HG03280 (cell line): ENCODE measurements at regions not wholly inside any gene's neighbourhood (a gene's known extent, or its start where the extent isn't known, plus 50 kb on each side); places are given as distances from the start of the nearest gene placed in this dataset.
"Not testable (repeated sequence)": the region's sequence is repeated elsewhere in the genome, so short reads cannot be mapped to it uniquely, and the experiment has no call there.

ENCODE experiments used
- ATAC-seq: cut with Tn5 transposase; IDR thresholded peaks from one replicate; pipeline ENCODE4 v1.9.1; 2021; ENCODE audit warnings: mild to moderate bottlenecking, moderate library complexity; ENCODE audit not compliant: unreplicated experiment

GRCh38 chr12:13404111-13404628 is 207.6 kb downstream of the EMP1 start:
- no peak for ATAC-seq

GRCh38 chr12:13391375-13391774 is 194.8 kb downstream of the EMP1 start:
- not testable (repeated sequence) for ATAC-seq

DNA sequence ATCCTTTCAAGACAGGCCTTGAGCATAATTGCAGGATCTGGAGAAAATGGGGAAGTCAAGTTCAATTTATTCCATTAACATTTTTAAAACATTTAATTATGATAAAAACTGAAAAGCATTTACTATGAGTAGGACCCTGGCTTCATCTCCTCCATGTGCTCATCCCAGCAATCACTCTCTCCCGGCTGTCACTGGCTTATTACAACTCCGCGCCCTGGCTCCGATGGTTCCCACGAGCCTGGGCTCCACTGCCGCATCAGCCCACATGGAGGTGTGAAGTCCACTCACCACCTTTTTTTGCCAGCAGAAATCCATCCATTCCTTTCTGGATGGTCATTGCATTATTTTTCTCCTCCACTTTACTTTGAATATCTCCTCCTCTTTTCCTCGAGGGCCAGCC is 194.4 kb downstream of the EMP1 start:
- no peak for ATAC-seq

- no peak for ATAC-seq
Measured at GRCh38 chr12:13390381-13390861, 193.9 kb downstream of the EMP1 start.

- no peak for ATAC-seq
Measured at GRCh38 chr12:13387101-13387500, 190.6 kb downstream of the EMP1 start.

- ATAC-seq = no peak
Measured at GRCh38 chr12:13386323-13387039, 190.0 kb downstream of the EMP1 start.

GRCh38 chr12:13383379-13383778 is 186.9 kb downstream of the EMP1 start:
- ATAC-seq = no peak

- no peak for ATAC-seq
Measured at GRCh38 chr12:13380297-13380696, 183.8 kb downstream of the EMP1 start.

DNA sequence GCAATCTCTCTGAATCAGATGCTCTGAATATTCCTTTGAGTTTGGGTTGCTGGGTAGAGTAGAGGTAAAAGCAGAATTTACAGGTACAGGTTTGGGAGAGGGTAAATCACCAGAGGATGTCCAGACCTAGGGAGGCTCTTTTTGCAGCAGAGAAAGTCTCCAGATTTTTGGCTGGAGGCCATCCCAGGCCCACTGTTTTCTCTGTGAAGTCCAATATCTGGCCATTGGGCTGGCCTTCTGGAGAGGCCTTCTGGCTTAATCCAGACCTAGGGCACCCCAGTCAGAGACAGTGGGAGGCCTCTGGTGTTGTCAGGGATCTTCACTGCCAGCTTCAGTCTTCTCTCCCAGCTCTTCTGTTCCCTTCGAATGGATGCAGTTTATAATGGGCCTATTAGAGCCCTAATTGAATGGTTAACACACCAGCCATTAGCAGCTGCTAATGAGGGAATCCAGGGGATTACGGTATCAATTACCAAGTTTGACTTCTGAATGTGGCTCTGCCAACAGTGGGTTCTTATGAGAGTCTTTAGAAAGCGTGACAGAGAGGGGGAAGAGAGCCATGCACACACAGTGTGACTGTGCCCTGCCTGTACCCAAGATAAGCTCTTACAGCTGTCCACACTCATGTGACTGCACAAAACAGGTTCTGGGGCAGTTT is 183.1 kb downstream of the EMP1 start:
- ATAC-seq = no peak

DNA sequence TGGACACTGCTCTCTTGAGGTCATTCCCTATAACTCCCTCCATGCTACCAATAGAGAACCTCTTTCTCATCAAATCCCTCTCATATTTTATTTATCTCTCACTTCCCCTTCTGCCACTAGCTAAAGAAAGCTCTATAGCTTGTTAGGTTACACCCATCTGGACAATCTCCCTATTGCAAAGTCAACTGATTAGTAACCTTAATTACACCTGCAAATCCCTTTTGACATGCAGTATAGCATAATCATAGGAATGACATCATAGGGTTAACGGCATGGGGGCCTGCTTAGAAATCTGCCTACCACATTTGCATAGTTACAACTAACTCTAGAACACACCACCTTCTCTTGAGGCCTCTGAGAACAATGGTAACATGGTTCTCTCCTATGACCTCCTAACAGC is 181.2 kb downstream of the EMP1 start:
- no peak for ATAC-seq

- ATAC-seq = no peak
Measured at GRCh38 chr12:13376610-13377373, 180.3 kb downstream of the EMP1 start.

DNA sequence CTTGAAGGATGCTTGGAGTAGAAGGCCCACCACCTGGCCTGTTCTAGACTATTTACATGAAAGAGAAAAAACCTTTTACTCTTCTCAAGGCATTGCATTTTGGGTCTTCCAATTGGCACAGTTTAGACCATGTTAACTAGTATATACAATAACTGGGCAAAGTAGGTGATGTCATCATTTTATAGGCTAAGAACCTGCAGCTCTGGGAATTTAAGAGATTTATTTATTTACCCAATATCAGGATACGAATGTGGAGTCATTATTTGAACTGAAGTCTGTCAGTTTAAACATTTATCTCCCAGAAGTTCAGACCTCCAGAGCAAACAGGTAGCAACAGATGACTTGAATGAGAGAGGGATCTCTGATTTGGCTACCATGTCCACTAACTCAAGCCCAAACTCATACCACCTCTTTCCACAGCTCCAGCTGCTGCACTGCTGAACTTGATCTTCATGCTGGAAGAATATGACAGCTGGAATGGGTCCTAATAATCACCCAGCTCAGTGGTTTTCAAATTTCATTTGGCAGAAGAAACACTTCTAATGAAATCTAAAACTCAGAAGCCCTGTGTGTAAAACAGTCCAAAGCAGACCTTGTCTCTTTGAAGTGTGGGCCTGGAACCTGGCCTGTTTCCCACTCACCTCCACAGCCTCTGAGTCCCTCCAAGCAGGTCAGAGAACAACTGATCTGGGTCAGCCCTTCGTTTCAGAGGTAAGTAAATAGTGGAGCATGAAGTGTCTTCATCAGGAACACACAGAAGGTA is 179.2 kb downstream of the EMP1 start:
- no peak for ATAC-seq

- ATAC-seq = no peak
Measured at GRCh38 chr12:13374793-13375192, 178.3 kb downstream of the EMP1 start.

- no peak for ATAC-seq
Measured at GRCh38 chr12:13373803-13374202, 177.3 kb downstream of the EMP1 start.

- ATAC-seq = no peak
Measured at GRCh38 chr12:13373131-13373530, 176.6 kb downstream of the EMP1 start.

GRCh38 chr12:13372386-13372785 is 175.9 kb downstream of the EMP1 start:
- ATAC-seq = no peak

GRCh38 chr12:13371797-13372196 is 175.3 kb downstream of the EMP1 start:
- ATAC-seq = no peak

DNA sequence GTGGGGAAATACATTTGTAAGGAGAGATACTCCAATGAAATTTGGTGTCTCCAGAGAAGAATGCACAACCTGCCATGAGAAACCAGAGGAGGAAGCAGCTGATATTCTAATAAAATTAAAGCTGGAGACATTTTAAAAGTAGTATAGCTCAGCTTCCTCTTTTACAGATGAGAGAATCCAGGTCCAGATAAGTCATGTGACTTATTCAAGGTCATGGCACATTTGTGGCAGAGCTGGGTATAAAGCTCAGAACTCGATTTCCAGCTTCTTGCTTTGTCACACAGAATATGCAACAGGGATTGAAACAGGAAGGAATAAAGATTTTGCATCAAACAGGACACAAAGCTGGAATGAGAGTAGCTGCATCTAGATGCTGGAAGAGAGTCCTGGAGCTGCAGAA is 174.8 kb downstream of the EMP1 start:
- no peak for ATAC-seq

DNA sequence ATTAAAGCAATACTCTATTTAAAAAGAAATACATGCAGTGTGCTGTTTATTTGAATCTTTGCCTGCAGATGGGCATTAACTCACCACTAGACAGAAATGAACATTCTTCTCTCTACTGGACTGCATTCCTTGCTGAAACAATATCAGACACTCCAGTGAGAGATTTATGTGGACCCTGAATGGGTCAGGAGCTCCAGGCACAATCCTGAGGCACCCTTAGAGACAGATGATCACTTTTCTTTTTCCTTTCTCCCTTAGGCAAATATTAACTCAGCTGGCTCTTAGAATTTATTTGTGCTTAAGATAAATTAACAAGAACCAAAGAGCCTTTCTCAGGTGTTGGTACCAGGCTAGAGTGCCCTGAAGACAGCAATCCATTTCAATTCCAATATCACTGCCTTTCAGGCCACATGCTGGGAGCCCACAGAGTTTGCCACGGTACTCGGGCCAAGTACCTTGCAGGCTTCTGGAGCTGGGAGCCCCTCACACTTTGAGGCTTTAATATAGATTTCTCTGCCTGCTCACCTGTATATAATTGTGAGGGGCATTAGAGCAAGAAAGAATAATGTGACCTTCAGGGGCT is 173.0 kb downstream of the EMP1 start:
- no peak for ATAC-seq

- ATAC-seq = no peak
Measured at GRCh38 chr12:13368971-13369370, 172.4 kb downstream of the EMP1 start.
